Gastrocnemius medialis (tissue), 4 donors: ENCODE measurements at regions not wholly inside any gene's neighbourhood (a gene's known extent, or its start where the extent isn't known, plus 50 kb on each side); places are given as distances from the start of the nearest gene placed in this dataset.

ENCODE experiments used
- ATAC-seq, 2 donors: fragments of 150-250 bp; one replicate each; pipeline ENCODE4 v1.9.1; 2016
- DNase-seq, 2 donors: peaks; one replicate each; pipeline ENCODE4 v3.0.0-alpha.2; 2019
- H3K27ac ChIP-seq, 4 donors: fragments of 200-600 bp; sonication (generic); 1 replicate in 1 of 4; 2 replicates in 3 of 4; pipeline ENCODE4 v1.5.1; 2016 to 2018; ENCODE audit warnings: mild to moderate bottlenecking in 2 of 4, moderate library complexity in 1 of 4
- H3K27me3 ChIP-seq, 3 donors: fragments of 200-600 bp; sonication (generic) in 2 of 3; 1 replicate in 1 of 3; 2 replicates in 2 of 3; pipeline versions ENCODE4 v1.5.1 to v1.6.0; 2016 to 2019; ENCODE audit warnings: mild to moderate bottlenecking in 1 of 3, moderate library complexity in 1 of 3
- H3K36me3 ChIP-seq, 2 donors: fragments of 200-600 bp; sonication (generic) in 1 of 2; one replicate each; pipeline ENCODE4 v1.5.1; 2017 to 2018
- H3K4me1 ChIP-seq, 2 donors: fragments of 200-600 bp; sonication (generic) in 1 of 2; one replicate each; pipeline ENCODE4 v1.5.1; 2016 to 2017; ENCODE audit warnings: mild to moderate bottlenecking in 2 of 2
- H3K4me3 ChIP-seq, 4 donors: fragments of 200-600 bp; sonication (generic) in 3 of 4; 1 replicate in 1 of 4; 2 replicates in 3 of 4; pipeline ENCODE4 v1.5.1; 2016 to 2019; ENCODE audit warnings: mild to moderate bottlenecking in 2 of 4
- H3K9me3 ChIP-seq, 3 donors: fragments of 200-600 bp; sonication (generic) in 2 of 3; 1 replicate in 1 of 3; 2 replicates in 2 of 3; pipeline ENCODE4 v1.5.1; 2016 to 2019
- POLR2A ChIP-seq, 2 donors: fragments of 450-650 bp; IDR thresholded peaks; one replicate each; pipeline ENCODE4 v1.6.1; 2017; ENCODE audit warnings: antibody characterized with exemption in 2 of 2, mild to moderate bottlenecking in 2 of 2, moderate library complexity in 2 of 2
- in situ Hi-C, 4 donors: fragments of 200-750 bp; cut with MboI; loops; one replicate each; pipeline versions ENCODE4 v1.15.0 to v1.8.0; 2017; ENCODE audit warnings: low sequenced_read_pairs in 4 of 4
- intact Hi-C: fragments of 100-400 bp; cut with DNase I; formaldehyde crosslinking; loops from one replicate; pipeline ENCODE4 v1.15.1; 2023; ENCODE audit warnings: low total_unique reads
- TF ChIP-seq, protein P1 (sequence below), 5 experiments: fragments of 450-650 bp in 3 of 5; fragments of 200-600 bp in 2 of 5; sonication (generic) in 2 of 5; IDR thresholded peaks in 4 of 5; conservative IDR thresholded peaks in 1 of 5; 1 replicate in 4 of 5; 2 replicates in 1 of 5; pipeline ENCODE4 v1.5.1; 2016 to 2019; ENCODE audit warnings: antibody characterized with exemption in 5 of 5, mild to moderate bottlenecking in 3 of 5, moderate library complexity in 3 of 5

DNA sequence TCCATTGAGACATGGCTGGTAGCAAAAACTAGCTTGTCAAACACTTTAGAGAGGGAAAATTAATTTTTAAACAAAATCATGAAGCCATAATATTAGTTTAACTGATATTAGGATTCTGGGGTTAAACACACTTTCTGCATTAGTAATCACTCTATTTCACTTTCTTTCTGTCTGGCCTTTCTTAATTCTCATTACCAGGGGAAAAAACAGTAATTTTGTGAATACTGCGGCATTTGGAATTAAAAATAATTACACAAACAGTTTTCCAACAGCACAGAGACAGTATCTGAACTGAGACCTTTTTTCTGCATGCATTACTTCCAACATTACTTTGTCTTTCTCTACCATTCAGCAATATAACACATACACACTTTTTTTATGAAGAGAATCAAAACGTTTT, 190.6 kb downstream of the MRPL39 start:
- ATAC-seq (no peak), DNase-seq (no peak)
- no peaks in the 10 kb centered on the region for H3K4me1 ChIP-seq
- intact Hi-C loops (no loop called here), in situ Hi-C loops (no loop called here)
- H3K9me3 ChIP-seq = peaks cover 0 to 3% (median 0%) of the 10 kb centered on the region in 3 donors
- no peak for TF ChIP-seq POLR2A (IDR thresholded peaks at IDR 0.05)
- TF ChIP-seq, protein P1, sequence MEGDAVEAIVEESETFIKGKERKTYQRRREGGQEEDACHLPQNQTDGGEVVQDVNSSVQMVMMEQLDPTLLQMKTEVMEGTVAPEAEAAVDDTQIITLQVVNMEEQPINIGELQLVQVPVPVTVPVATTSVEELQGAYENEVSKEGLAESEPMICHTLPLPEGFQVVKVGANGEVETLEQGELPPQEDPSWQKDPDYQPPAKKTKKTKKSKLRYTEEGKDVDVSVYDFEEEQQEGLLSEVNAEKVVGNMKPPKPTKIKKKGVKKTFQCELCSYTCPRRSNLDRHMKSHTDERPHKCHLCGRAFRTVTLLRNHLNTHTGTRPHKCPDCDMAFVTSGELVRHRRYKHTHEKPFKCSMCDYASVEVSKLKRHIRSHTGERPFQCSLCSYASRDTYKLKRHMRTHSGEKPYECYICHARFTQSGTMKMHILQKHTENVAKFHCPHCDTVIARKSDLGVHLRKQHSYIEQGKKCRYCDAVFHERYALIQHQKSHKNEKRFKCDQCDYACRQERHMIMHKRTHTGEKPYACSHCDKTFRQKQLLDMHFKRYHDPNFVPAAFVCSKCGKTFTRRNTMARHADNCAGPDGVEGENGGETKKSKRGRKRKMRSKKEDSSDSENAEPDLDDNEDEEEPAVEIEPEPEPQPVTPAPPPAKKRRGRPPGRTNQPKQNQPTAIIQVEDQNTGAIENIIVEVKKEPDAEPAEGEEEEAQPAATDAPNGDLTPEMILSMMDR (IDR thresholded peaks at IDR 0.05 in 4 of 5, conservative IDR thresholded peaks at IDR 0.05 in 1 of 5) = no peak
- no peak overlapping the region for H3K27ac ChIP-seq
- H3K27me3 ChIP-seq = no peaks in the 10 kb centered on the region
- no peak overlapping the region for H3K4me3 ChIP-seq
- no peaks in the 10 kb centered on the region for H3K36me3 ChIP-seq

DNA sequence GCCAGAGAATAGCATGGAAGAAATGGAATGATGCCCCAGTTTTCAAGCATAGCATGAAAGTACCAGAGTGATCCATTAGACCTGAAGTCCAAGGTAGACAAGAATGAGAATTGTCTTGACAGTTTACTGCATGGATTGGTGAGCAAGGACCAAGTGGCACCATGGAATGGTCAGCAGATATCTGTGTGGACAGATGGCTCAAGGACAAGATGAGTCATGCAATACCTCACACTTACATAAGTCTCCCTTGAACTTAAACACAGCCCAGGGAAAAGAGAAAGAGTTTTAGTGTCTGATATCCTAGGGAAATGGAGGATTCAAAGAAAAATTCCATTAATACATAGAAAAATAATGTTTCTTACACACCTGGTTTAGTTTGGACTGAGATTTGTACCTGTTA, 195.2 kb downstream of the MRPL39 start:
- TF ChIP-seq, protein P1 (IDR thresholded peaks at IDR 0.05 in 4 of 5, conservative IDR thresholded peaks at IDR 0.05 in 1 of 5) = no peak
- no peak for TF ChIP-seq POLR2A (IDR thresholded peaks at IDR 0.05)
- no peaks in the 10 kb centered on the region for H3K27me3 ChIP-seq
- H3K9me3 ChIP-seq = peaks cover 0 to 3% (median 0%) of the 10 kb centered on the region in 3 donors
- no peaks in the 10 kb centered on the region for H3K4me1 ChIP-seq
- ATAC-seq = no peak
- DNase-seq = no peak
- intact Hi-C loops = no loop called here
- H3K36me3 ChIP-seq = no peaks in the 10 kb centered on the region
- in situ Hi-C loops = no loop called here
- no peak overlapping the region for H3K27ac ChIP-seq
- no peak overlapping the region for H3K4me3 ChIP-seq

DNA sequence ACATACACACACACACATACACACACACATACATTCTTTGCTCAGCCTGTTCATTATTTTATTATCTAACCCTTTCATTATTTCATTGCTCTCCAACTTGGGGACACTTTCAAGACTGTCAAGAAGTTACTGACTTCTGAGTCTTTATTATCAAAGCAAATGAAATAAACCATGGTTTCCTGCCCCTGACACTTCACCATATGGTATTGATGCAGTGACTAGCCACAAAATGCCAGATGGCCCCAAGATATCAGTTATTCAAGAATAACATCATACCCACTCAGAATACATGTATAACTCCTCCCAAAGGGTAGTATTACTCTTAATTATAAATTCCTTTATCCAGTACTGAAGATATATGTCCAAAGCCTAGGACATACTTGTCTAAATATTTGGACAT, 197.3 kb downstream of the MRPL39 start:
- H3K36me3 ChIP-seq = no peaks in the 10 kb centered on the region
- in situ Hi-C loops = no loop called here
- DNase-seq = no peak
- no peak for ATAC-seq
- no peaks in the 10 kb centered on the region for H3K4me1 ChIP-seq
- H3K9me3 ChIP-seq = peaks cover 0 to 3% (median 0%) of the 10 kb centered on the region in 3 donors
- no peak overlapping the region for H3K27ac ChIP-seq
- intact Hi-C loops = no loop called here
- H3K27me3 ChIP-seq = no peaks in the 10 kb centered on the region
- no peak overlapping the region for H3K4me3 ChIP-seq
- TF ChIP-seq, protein P1 (IDR thresholded peaks at IDR 0.05 in 4 of 5, conservative IDR thresholded peaks at IDR 0.05 in 1 of 5) = no peak

DNA sequence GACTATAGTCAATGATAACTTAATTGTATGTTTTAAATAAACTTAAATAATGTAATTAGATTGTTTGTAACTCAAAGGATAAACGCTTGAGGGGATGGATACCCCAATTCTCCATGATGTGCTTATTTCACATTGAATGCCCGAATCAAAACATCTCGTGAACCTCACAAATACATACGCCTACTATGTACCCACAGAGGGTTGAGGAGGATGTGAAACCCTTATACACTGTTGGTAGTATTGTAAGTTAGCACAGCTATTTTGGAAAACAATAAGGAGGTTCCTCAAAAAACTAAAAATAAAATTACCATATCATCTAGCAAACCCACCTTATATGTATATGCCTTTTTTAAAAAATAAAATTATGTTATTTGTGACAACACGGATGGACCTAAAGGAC, 198.6 kb downstream of the MRPL39 start:
- in situ Hi-C loops = no loop called here
- no peak overlapping the region for H3K4me3 ChIP-seq
- DNase-seq = no peak
- intact Hi-C loops = no loop called here
- no peaks in the 10 kb centered on the region for H3K36me3 ChIP-seq
- no peaks in the 10 kb centered on the region for H3K9me3 ChIP-seq
- no peak for TF ChIP-seq POLR2A (IDR thresholded peaks at IDR 0.05)
- TF ChIP-seq, protein P1 (IDR thresholded peaks at IDR 0.05 in 4 of 5, conservative IDR thresholded peaks at IDR 0.05 in 1 of 5) = no peak
- H3K27me3 ChIP-seq = no peaks in the 10 kb centered on the region
- no peak for ATAC-seq
- no peaks in the 10 kb centered on the region for H3K4me1 ChIP-seq
- H3K27ac ChIP-seq = no peak overlapping the region

DNA sequence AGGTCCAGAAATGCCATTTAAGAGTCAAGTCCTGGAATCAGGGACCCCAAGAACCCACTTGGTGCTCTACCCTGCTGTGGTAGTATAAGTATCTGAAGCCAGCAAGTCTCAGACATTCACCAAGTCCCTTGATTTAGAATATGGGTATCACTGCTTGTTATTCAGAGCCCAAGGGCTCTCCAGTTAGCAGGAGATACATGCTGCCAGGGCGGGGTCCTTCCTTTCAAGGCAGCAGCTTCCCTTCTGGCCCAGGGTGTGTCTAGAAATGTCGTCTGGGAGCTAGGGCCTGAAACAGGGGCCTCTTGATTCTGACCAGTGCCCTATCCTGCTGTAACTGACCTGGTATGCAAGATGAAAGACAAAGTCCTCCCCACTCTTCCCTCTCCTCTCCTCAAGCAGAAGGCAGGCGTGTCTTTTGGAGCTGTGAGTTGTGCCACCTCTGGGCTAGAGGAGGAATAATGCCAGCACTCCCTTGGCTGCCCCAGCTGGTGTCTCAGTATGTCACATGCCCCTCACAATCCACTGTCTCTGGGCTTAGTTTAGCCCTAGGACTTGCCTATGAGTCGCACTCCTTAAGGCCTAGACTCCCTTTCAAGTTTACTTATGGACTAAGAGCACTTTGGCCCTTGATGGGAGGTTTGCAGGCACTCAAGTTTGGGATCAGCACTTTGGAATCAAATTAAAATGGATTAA, 200.2 kb downstream of the MRPL39 start:
- no peak overlapping the region for H3K4me3 ChIP-seq
- no peak for TF ChIP-seq POLR2A (IDR thresholded peaks at IDR 0.05)
- TF ChIP-seq, protein P1 (IDR thresholded peaks at IDR 0.05 in 4 of 5, conservative IDR thresholded peaks at IDR 0.05 in 1 of 5) = no peak
- no peak for DNase-seq
- intact Hi-C loops = no loop called here
- ATAC-seq = no peak
- H3K4me1 ChIP-seq = no peaks in the 10 kb centered on the region
- in situ Hi-C loops = no loop called here
- H3K9me3 ChIP-seq = no peaks in the 10 kb centered on the region
- H3K27me3 ChIP-seq = no peaks in the 10 kb centered on the region
- no peaks in the 10 kb centered on the region for H3K36me3 ChIP-seq
- H3K27ac ChIP-seq = no peak overlapping the region
